Breast epithelium (tissue), 3 donors: ENCODE measurements at regions not wholly inside any gene's neighbourhood (a gene's known extent, or its start where the extent isn't known, plus 50 kb on each side); places are given as distances from the start of the nearest gene placed in this dataset.

Experiments used
- POLR2A ChIP-seq: fragments of 450-650 bp; IDR thresholded peaks from one replicate; pipeline ENCODE4 v1.6.1; 2016; ENCODE audit warnings: antibody characterized with exemption, mild to moderate bottlenecking, moderate library complexity
- POLR2AphosphoS5 ChIP-seq, 3 donors: sonication (generic); formaldehyde crosslinking; IDR thresholded peaks; one replicate each; pipeline ENCODE4 v1.6.1; 2017; ENCODE audit warnings: antibody characterized with exemption in 3 of 3

GRCh38 chr3:13234666-13235065 lies 161.4 kb upstream of the IQSEC1 start:
- TF ChIP-seq POLR2AphosphoS5 (IDR thresholded peaks at IDR 0.05) (no peak), POLR2A (no peak)
